GM12865 (cell line): ENCODE measurements at regions not wholly inside any gene's neighbourhood (a gene's known extent, or its start where the extent isn't known, plus 50 kb on each side); places are given as distances from the start of the nearest gene placed in this dataset.
"Not testable (repeated sequence)": the region's sequence is repeated elsewhere in the genome, so short reads cannot be mapped to it uniquely, and the experiment has no call there.

Source experiments
- DNase-seq: peaks from one replicate; pipeline ENCODE4 v3.0.0; 2010; ENCODE audit warnings: low read depth
- H3K4me3 ChIP-seq: 2 replicates; pipeline ENCODE4 v1.5.1; 2011; ENCODE audit warnings: mild to moderate bottlenecking, low read depth, low read length, control low read depth
- CTCF ChIP-seq: IDR thresholded peaks from 2 replicates; pipeline ENCODE4 v1.5.1; 2011; ENCODE audit warnings: low read length, control low read depth, low read depth, inconsistent platforms; ENCODE audit not compliant: insufficient read depth; ENCODE audit errors: missing control alignments

DNA sequence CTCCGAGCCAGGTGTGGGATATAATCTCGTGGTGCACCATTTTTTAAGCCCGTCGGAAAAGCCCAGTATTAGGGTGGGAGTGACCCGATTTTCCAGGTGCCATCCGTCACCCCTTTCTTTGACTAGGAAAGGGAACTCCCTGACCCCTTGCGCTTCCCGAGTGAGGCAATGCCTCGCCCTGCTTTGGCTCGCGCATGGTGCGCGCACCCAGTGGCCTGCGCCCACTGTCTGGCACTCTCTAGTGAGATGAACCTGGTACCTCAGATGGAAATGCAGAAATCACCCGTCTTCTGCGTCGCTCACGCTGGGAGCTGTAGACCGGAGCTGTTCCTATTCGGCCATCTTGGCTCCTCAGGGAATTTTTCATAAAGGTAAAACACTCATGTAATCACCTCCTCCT, 63.9 kb downstream of the RWDD3 start:
- not testable (repeated sequence) for H3K4me3 ChIP-seq

GRCh38 chr1:95301091-95301490, 67.1 kb downstream of the RWDD3 start:
- TF ChIP-seq CTCF = no peak
- DNase-seq = no peak
- H3K4me3 ChIP-seq = no peak overlapping the region

More for the DNA sequence above, 63.9 kb downstream of the RWDD3 start:
- DNase-seq = not testable (repeated sequence)

GRCh38 chr1:95301614-95302013, 67.6 kb downstream of the RWDD3 start:
- TF ChIP-seq CTCF = no peak
- H3K4me3 ChIP-seq = no peak overlapping the region
- DNase-seq = no peak

- H3K4me3 ChIP-seq = no peak overlapping the region
- no peak for DNase-seq
- no peak for TF ChIP-seq CTCF
These were observed 70.8 kb downstream of the RWDD3 start for GRCh38 chr1:95304803-95305202.

- no peak for TF ChIP-seq CTCF
- no peak overlapping the region for H3K4me3 ChIP-seq
- no peak for DNase-seq
These were observed 74.4 kb downstream of the RWDD3 start for GRCh38 chr1:95308276-95309030.

DNA sequence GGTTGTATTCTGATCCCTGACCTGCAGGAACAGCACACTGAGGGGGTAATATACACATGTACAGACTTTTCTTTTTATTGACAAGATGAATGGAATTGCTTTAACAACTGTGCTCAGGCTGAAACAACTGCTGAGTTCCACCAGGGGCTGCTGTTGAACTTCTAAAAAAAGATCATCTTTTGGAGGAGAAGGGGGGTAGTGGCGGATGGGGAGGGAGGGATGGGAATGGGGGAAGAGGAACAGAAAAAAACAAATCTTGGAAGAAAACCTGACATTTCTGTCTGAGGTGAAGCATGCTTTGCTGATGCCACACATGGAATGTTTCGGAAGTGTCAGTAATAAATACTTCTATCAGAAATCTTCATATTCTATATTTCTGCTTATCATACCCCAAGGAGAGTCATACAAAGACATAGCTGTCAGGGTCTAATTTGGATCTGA, 75.0 kb downstream of the RWDD3 start:
- peak; percentile 5 for DNase-seq
- no peak overlapping the region for H3K4me3 ChIP-seq
- peak; percentile 37 for TF ChIP-seq CTCF

DNA sequence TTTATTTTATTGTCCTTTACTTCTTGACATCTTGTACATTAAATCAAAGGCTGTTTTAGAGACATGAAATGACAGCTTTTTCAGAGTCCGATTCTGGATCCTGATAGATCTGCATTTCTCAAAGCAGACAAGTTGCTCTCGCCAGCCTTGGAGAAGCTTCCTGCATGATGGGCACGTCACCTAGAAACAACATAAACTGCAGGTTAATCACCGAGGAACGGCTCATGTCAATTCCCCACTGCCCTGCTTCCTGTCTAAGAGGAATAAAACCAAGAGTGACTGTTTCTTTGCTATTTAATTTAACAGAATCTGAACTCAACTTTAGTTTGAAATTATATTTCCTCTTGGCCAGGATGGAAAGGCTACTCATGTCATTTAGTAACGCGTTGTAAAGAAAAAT, 77.0 kb downstream of the RWDD3 start:
- no peak for TF ChIP-seq CTCF
- H3K4me3 ChIP-seq = no peak overlapping the region
- DNase-seq = no peak
